ENCODE measurements at regions not wholly inside any gene's neighbourhood (a gene's known extent, or its start where the extent isn't known, plus 50 kb on each side); places are given as distances from the start of the nearest gene placed in this dataset.
"Not testable (repeated sequence)": the region's sequence is repeated elsewhere in the genome, so short reads cannot be mapped to it uniquely, and the experiment has no call there.

- not testable (repeated sequence) for DNase-seq (ENCODE audit: low read depth in 2 of 2)
These were observed 119.2 kb downstream of the SEPTIN14 start for GRCh38 chr7:55743454-55743717.

DNA sequence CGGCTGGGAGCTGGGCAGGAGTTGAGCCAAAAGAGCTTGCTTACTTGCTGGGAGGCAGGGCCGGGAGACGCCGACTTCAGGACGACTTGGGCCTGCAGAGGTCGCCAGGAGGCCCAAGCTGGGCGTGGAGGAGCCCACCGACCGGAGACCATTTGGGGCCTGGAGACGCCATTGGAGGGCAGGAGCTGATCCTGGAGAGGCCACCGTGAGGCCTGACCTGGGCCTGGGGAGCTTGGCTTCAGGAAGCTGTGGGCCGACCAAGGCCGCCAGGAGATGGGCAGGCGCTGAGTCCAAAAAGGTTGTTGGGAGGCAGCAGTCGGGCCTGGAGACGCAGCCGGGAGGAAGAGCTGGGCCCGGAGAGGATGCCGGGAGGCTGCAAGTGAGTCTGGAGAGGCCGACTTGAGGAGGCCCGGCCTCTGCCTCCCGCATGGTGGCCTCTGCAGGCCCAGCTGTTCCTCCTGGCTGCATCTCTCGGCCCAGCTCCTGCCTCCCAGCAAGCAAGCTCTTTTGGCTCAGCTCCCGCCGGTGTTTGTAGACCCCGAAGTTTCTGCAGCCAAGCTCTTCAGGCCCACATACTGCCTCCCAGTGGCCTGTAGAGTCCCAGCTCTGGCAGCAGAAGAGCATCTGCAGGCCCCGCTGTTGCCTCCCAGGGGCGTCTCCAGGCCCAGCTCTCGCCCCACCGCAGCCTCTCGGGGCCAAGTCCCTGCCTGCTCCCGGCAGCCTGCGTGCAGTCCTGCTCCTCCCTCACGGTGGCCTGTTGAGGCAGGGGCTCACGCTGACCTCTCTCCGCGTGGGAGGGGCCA lies 119.7 kb downstream of the SEPTIN14 start:
- not testable (repeated sequence) for DNase-seq (ENCODE audit: low read depth in 2 of 2)

DNA sequence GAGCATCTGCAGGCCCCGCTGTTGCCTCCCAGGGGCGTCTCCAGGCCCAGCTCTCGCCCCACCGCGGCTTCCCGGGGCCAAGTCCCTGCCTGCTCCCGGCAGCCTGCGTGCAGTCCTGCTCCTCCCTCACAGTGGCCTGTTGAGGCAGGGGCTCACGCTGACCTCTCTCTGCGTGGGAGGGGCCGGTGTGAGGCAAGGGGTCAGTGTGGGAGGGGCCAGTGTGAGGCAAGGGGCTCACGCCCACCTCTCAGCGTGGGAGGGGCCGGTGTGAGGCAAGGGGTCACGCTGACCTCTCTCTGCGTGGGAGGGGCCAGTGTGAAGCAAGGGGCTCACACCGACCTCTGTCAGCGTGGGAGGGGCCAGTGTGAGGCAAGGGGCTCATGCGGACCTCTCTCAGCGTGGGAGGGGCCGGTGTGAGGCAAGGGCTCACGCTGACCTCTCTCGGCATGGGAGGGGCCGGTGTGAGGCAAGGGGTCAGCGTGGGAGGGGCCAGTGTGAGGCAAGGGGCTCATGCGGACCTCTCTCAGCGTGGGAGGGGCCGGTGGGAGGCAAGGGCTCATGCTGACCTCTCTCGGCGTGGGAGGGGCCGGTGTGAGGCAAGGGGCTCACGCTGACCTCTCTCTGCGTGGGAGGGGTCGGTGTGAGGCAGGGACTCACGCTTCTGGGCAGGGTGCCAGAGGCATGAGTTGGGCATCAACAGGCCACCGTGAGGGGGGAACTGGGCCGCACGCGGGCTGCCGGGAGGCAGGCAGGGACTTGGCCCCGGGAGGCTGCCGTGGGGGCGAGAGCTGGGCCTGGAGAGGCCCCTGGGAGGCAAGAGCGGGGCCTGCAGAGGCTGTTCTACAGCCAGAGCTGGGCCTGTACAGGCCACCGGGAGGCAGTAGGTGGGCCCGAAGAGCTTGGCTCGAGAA lies 120.6 kb downstream of the SEPTIN14 start:
- not testable (repeated sequence) for DNase-seq (ENCODE audit: low read depth in 2 of 2)

GRCh38 chr7:55740633-55741250 lies 121.8 kb downstream of the SEPTIN14 start:
- not testable (repeated sequence) for DNase-seq (ENCODE audit: low read depth in 2 of 2)

DNA sequence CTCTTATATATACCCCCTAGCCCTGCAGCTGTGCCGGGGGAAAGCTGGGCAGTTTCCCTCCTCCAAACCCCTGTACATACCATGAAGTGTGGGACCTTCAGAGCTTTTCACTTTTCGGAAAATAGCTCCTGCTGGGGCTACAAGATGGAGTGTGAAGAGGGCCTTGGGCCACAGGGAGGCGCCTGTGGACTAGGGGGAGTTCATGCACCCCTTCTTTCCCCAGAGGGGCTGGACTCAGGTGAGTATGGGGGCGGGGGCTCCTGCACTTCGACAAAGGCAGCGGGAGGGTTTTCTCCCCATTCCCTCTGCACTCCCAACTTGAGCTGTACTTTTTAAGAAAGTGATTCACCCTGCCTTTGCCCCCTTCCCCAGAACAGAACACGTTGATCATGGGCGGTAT lies 122.5 kb downstream of the SEPTIN14 start:
- DNase-seq (ENCODE audit: low read depth in 2 of 2), result not testable (repeated sequence)

DNA sequence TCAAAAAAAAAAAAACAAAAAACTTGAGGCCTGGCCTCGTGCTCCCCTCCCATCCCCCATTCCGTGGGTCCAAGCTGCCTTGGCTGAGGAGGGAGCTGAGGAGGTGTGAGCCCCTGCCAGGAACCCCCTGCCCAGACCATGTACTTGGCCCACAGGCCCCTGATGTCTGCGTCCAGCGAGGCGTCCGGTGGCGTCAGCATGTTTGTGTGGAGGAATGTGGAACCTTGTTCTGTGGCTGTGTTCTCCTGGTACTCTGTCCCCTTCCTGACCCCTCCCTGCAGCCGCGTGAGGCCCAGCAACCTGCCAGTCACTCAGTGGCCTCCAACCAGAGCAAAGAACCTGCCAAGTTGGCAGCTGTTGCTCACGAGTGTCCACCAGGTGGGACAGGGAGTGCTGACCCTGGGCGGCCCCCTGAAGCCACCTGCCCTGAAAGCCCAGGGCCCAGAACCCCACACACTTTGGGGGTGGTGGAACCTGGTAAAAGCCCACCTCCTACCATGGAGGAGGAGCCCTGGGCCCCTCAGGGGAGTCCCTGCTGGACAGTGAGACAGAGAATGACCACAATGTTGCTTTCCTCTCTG lies 125.8 kb downstream of the SEPTIN14 start:
- not testable (repeated sequence) for DNase-seq (ENCODE audit: low read depth in 2 of 2)

GRCh38 chr7:55733241-55734140 lies 129.1 kb downstream of the SEPTIN14 start:
- DNase-seq (ENCODE audit: low read depth in 2 of 2), result no peak

GRCh38 chr7:55731931-55732330 lies 130.6 kb downstream of the SEPTIN14 start:
- DNase-seq (ENCODE audit: low read depth in 2 of 2), result no peak

- no peak for DNase-seq (ENCODE audit: low read depth in 2 of 2)
These were observed 132.4 kb downstream of the SEPTIN14 start for GRCh38 chr7:55730197-55730596.

DNA sequence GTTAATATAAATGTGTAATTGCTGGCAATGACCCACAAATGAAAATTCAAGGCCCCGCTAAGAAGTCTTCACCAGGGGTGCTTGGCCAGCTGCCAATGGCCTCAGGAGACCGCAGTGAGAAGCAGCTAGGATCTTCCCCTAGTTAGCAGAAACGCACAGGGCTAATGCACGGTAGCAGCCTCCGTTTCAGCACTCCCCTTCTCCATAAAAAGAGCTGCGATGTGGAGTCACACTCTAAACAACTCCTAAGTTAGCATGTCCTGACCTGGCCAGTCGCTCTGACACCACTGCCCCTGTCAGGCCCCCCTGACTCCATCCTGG lies 139.0 kb downstream of the SEPTIN14 start:
- DNase-seq (ENCODE audit: low read depth in 2 of 2), result no peak

- DNase-seq (ENCODE audit: low read depth in 2 of 2), result not testable (repeated sequence)
These were observed 139.5 kb downstream of the SEPTIN14 start for GRCh38 chr7:55722874-55723620.

GRCh38 chr7:55721004-55721403 lies 141.5 kb downstream of the SEPTIN14 start:
- not testable (repeated sequence) for DNase-seq (ENCODE audit: low read depth in 2 of 2)

DNA sequence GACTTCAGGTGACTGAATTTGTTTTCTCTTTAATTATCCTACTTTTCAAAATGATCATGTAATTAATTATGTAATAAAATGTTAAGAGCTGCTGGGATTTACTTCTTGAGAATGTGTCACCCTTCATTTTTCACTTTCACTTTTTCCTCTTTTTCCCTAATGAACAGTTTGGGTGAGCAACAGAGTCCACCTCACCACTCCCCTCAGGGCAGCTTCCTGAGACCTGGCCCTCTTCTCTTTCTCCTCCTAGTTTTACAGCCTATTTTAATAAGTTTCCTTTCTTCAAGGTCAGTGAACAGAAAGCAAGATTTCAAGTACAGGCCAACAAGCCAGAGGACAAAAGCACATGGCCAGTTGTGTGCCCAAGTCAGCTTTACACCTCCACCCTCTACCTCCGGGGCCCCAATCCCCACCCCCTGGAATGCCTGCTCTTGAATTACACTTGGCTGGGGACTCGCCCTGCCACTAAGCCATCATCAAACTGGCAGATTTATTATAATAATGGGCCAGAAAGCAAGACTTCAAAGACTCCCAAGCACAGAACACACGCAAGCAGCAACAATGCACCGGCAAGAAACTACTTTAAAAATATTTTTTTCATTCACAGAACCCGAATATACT lies 143.1 kb upstream of the VOPP1 start:
- DNase-seq (ENCODE audit: low read depth in 2 of 2), result not testable (repeated sequence)

- not testable (repeated sequence) for DNase-seq (ENCODE audit: low read depth in 2 of 2)
These were observed 142.1 kb upstream of the VOPP1 start for GRCh38 chr7:55714370-55714769.

GRCh38 chr7:55710312-55710711 lies 138.0 kb upstream of the VOPP1 start:
- DNase-seq (ENCODE audit: low read depth in 2 of 2), result not testable (repeated sequence)

DNA sequence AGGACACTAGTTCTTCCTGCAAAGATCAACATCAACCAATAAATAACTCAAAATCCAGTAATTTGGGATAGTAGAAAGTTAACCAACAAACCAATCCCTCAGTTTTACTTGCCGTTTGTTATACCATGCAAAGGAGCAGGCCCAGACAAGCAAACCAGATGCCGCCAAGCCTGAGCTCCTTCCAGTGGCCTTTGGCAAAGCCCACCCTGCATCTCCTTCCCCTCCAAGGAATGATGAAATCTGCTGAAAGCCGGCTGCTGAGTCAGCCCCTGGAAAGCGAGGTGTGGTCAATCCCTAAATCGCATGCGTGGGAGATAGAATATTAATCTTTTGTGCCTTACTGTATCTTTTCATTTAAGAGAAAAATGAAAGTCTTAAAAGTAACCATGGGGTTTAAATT lies 135.7 kb upstream of the VOPP1 start:
- not testable (repeated sequence) for DNase-seq (ENCODE audit: low read depth in 2 of 2)

DNA sequence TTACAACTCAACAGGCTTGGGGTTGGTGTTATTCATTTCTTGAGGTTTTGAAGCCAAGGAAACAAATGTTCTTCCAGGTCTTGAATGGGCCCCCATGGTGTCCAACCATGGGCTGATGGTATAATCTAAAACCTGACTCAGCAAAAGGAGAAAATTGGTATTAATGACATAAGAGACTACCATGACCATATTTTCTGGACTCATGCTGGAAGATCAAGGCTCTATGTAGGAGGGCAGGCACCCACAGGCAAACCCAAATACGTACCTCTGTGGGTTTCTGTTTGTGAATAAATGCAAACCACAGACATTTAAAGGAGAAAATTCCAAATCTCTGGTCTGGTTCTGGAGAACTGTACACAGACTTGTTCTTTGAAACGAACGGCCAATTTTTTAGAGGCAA lies 135.1 kb upstream of the VOPP1 start:
- not testable (repeated sequence) for DNase-seq (ENCODE audit: low read depth in 2 of 2)

GRCh38 chr7:55706451-55707195 lies 134.3 kb upstream of the VOPP1 start:
- DNase-seq (ENCODE audit: low read depth in 2 of 2), result not testable (repeated sequence)

Data from stimulated activated CD8-positive, alpha-beta memory T cell treated with anti-CD3 and anti-CD28 coated beads, Interleukin-7, amount 100 ng/mL, for 4 hours (primary cell).